GM18858 (cell line): ENCODE measurements at regions not wholly inside any gene's neighbourhood (a gene's known extent, or its start where the extent isn't known, plus 50 kb on each side); places are given as distances from the start of the nearest gene placed in this dataset.
"Not testable (repeated sequence)": the region's sequence is repeated elsewhere in the genome, so short reads cannot be mapped to it uniquely, and the experiment has no call there.

Source experiments
- ATAC-seq: cut with Tn5 transposase; IDR thresholded peaks from one replicate; pipeline ENCODE4 v1.9.1; 2021; ENCODE audit not compliant: unreplicated experiment

DNA sequence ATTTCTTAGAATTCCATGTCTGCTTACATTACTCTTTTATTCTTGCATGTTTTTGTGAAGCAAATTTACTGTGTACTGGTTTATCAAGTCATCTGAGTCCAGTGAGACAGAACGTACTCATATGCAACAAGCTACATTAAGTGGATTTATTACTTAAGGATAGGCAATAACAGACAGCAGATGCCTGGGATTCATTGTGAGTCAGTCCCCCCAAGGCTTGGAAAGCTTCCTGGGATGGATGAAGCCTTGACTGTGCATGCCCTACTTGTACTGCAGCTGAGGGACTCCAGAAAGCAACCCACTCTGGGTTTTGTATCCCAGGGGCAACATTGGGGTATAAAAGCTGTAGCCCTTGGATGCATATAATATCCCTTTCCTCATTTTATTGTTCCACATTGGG, 113.4 kb upstream of the RAB18 start:
- ATAC-seq, result no peak

DNA sequence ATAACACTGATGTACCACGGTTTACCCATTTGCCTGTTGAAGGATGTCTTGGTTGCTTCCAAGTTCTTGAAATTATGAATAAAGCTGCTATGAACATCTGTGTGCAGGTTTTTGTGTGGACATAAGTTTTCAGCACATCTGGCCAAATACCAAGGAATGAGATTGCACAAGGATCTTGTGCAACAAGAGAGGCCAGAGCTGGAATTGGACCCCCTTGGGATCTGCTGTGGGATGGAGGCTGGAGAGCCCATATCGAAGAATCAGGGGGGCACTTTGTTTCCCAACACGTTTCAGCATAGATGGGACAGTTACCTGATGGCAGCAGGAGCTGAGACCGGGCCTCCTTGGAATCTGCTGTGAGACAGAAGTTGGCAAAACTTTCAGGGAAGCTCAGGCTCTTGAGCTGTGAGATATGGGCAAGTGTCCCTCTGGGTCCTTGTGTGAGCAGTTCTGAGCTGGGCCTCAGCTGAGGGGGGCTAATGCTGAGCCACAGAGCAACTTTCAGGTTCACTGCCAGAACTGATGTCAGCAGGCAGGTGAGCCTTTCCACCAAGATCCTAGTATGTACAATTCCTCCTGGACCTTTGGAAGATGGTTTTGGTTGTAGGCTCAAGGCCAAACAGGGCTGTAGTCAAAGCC, 115.2 kb upstream of the RAB18 start:
- no peak for ATAC-seq

- ATAC-seq, result no peak
Observed at GRCh38 chr10:27383595-27384542, 120.2 kb upstream of the RAB18 start.

DNA sequence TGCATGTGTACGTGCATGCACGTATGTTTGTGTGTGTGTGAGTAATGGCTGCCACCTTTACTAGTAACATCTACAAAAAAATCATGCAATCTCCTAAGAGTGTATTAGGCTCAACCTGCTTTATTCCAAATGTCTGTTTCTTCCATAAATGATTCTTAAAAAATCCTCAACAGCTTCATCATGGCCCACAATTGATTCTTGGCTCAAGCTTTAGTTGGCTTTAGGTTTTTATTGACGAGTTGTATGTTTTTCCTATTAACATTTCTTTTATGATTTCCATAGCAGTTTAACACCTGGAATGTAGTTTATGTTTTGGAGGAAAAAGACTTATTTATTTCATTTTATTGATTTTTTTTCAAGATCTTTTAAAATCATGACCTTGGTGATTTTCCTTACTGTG, 121.9 kb upstream of the RAB18 start:
- no peak for ATAC-seq

DNA sequence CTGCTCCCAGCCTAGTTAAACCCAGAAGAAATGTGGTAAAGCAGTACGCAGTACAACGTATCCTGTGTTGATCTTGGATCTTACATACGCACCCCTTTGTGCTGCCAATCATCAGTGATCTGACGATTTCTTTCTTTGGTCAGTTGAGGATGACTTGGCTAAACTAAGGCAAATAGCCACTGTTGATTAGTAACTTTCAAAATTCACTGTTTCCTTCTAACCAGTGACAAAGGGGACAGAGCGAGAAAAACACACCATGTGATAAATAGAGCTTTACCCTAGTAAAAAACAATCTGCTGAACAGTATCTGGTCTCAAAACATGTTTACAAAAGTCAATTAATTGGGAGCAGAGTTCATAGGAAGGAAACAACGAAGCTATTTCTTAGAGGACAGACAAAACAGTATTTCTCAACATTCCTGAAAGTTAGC, 123.2 kb upstream of the RAB18 start:
- no peak for ATAC-seq

DNA sequence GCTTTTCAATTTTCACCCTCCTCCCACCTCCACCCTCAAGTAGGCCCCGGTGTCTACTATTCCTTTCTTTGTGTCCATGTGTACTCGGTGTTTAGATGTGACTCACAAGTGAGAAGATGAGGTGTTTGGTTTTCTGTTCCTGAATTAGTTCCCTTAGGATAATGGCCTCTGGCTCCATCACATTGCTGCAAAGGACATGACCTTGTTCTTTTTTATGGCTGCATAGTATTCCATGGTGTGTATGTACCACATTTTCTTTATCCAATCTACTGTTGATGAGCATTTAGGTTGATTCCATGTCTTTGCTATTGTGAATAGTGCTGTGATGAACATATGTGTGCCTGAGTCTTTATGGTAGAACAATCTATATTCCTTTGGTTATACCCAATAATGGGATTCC, 125.1 kb upstream of the RAB18 start:
- ATAC-seq, result not testable (repeated sequence)

GRCh38 chr10:27373566-27374160, 130.4 kb upstream of the RAB18 start:
- no peak for ATAC-seq

- ATAC-seq, result no peak
Observed at GRCh38 chr10:27372095-27372494, 131.5 kb upstream of the ACBD5 start.

- ATAC-seq, result not testable (repeated sequence)
Observed at GRCh38 chr10:27371375-27371774, 130.8 kb upstream of the ACBD5 start.

GRCh38 chr10:27369880-27370279, 129.3 kb upstream of the ACBD5 start:
- no peak for ATAC-seq

DNA sequence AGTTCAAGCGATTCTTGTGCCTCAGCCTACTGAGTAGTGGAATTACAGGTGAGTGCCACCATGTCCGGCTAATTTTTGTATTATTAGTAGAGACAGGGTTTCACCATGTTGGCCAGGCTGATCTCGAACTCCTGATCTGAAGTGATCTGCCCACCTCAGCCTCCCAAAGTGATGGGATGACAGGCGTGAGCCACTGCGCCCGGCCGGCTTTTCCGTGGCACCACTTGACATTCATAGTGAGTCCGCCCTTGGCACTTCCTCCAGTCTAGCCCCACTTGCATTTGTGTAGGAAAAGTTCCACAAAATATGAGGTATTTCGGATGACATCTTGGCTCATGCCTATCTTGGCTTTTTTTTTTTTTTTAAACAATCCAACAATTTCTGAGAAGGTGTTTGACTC, 128.1 kb upstream of the ACBD5 start:
- ATAC-seq, result no peak

GRCh38 chr10:27366769-27367168, 126.2 kb upstream of the ACBD5 start:
- peak; percentile 73 for ATAC-seq

DNA sequence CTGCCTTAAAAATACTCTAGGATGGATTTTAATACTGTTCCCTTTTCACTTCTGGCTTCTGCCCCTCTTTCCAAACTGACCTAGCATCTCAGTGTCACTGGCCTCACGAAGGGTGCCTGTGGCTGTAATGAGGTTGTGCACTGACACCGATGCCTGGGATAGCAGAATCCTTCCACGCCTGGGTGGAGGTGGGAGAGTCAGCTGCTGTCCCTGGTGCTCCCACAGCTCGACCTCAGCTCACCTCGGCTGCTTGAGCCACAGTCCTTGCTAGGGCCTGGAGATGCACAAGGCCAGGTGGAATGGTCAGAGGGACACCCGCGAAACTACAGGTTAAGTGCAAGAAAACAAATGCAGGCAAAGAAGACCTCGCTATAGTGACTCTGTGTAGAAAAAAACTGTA, 123.4 kb upstream of the ACBD5 start:
- ATAC-seq, result no peak

DNA sequence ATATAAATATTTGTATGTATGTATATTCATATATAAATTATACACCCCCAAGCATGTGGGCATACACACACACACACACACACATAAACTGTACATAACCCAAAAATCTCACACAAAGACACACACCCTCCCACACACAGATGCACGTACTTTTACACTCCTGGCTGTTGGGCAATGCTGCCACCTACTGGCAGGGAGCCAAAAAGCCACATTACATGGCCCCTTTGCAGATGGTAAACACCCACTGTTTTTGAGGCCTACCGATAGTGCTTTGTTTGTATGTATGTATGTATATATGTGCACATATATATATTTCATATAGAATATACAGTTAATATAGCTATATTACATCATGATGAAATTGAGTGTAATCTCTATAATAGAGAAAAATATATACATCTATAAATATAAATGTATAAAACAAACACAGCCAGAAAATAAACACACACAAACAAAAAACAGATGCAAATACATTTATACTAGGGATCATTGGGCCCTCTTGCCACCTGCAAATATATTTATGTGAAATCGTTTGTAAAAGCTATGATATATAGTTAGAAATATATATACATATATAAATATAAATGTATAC, 120.1 kb upstream of the ACBD5 start:
- peak; percentile 83 for ATAC-seq

DNA sequence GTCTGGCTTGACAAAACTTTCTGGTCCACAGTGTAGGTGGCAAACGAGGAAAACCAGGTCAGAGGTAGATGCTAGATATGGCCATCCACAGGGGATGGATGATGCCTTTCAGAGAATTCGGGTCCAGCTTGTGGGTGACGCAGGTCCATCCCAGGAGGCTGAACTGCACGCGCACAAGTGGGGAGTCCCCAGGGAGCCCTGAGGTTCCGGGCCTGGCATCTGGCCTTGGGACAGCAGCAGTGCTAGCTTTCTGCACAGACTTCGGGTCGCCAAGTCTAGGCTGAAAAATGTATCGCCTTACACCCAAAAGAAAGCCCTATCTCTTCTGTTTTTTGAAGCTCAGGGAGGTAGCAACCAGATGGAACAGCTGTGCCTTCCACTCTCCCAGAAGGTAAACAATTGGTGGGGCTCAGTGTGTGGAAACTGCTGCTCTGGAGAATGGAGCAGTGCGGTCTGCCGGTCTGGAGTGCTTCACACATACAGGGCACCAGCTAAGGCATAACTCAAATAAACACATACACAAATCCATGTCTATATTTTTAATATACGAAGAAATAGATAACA, 119.3 kb upstream of the ACBD5 start:
- ATAC-seq, result no peak

GRCh38 chr10:27356738-27357137, 116.1 kb upstream of the ACBD5 start:
- ATAC-seq, result no peak

DNA sequence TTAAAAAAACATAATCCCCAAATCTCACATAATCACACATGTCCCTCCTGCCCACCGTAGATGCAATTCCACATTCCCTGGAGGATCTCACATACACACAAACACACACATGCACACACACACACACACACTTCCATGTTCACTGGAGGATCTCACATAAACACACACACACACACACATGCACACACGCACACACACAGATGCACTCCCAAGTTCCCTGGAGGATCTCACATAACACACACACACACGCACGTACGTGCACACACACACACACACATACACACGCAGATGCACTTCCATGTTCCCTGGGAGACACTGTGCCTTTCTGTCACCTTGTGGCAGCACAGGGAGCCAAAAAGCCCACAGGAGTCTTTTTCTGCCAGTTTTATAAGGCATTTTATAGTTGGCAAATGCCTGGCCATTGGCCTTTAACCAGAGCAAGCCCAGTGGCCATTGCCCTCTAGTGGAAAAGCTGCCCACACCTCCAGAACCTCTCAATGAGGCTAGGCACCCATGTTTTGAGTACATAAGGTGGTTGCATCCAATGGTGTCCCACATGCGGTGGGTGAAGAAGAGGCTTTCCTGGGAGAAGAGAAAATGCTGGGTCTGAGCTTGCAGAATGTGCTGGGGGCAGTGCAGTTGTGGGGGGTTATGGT, 115.4 kb upstream of the ACBD5 start:
- ATAC-seq, result no peak

- peak; percentile 94 for ATAC-seq
Observed at GRCh38 chr10:27354643-27355270, 114.2 kb upstream of the ACBD5 start.

DNA sequence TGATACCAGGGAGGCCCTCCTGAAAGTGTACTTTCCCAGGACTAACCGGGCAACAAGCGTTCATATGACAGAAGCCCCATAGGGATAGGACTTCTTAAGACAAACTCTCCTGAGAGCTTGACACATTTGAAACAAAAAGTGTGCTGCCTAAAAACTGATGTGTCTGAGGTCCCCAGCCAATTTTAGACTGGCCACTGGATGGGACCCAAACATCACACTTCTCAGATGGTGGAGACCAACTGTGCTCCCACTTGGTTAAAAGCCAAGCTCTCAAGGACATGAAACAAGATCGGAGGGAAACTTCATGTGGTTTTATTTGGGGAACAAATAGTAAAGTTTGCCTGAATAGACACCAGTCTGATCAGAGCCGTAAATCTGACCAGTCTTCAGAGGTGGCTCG, 113.5 kb upstream of the ACBD5 start:
- ATAC-seq, result peak; percentile 7

GRCh38 chr10:27349987-27350386, 109.4 kb upstream of the ACBD5 start:
- no peak for ATAC-seq
